DMS 273 (cell line): ENCODE measurements at regions not wholly inside any gene's neighbourhood (a gene's known extent, or its start where the extent isn't known, plus 50 kb on each side); places are given as distances from the start of the nearest gene placed in this dataset.
A peak's percentile ranks its signal among the peaks of the same experiment; 100 is the strongest.

Experiments used
- DNase-seq: peaks from one replicate; lab custom pipeline; 2025; ENCODE audit not compliant: unreplicated experiment; lab: John Stamatoyannopoulos, UW

GRCh38 chr6:56349194-56349593, 101.8 kb upstream of the COL21A1 start:
- DNase-seq: no peak

- DNase-seq: no peak
These were observed 101.2 kb upstream of the COL21A1 start for GRCh38 chr6:56348578-56348977.

GRCh38 chr6:56347526-56347925, 100.1 kb upstream of the COL21A1 start:
- DNase-seq: no peak

DNA sequence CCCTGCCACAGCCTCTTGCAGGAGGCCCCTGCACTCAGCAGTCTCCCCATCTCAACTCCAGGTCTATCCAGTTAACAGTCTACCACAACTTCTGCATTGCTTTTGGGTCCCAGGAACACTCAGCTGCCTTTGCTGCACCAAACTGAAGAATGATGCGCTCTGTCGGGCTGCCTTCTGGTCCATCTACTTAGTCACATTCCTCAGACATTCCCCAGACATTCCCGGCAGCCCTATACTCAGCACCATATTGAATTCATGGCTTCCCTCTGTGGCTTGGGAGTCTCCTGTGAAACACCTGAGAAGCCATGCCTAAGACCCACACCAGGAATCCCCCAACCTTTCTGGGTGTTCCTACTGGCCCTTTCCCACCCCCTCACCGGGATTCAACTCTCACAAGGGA, 99.6 kb upstream of the COL21A1 start:
- no peak for DNase-seq

- DNase-seq: no peak
These were observed 98.1 kb upstream of the COL21A1 start for GRCh38 chr6:56345376-56345995.

GRCh38 chr6:56343295-56343694, 95.9 kb upstream of the COL21A1 start:
- no peak for DNase-seq

- no peak for DNase-seq
These were observed 92.1 kb upstream of the COL21A1 start for GRCh38 chr6:56339524-56339923.

DNA sequence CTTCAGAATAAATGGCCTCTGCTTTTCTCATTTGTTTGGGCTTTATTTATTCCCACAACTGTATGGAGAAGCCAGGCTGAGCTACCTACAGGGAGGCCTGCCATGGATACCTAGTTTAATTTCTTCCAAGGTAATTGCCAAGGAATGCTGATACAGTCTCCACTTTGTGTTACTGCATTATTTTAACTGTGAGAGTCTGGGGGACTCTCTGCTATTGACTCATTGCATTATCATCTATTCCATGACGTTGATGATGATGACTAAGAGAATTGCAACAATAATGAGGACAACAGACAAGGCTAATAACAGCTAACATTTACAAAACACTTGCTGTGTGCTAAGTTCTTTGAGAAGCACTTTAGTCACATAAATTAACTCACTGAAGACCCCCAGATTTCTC, 88.3 kb upstream of the COL21A1 start:
- DNase-seq: no peak

DNA sequence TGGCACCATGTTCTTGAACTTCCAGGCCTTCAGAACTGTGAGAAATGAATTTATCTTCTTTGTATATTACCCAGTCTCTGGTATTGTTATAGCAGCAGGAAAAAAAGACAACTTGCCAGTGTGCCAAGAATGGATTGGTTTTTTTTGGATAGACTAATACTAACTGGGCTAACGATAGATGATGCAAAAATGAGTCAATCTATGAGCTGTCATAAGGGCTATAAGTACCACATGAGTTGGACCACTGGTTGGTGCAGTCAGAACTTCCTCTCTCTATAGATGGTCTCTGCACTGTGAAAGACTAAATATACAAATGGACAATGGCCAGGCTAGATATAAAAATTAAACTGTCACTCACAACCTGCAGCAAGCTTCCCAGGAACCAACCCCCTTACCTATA, 87.6 kb upstream of the COL21A1 start:
- DNase-seq: no peak

GRCh38 chr6:56329271-56330050, 82.1 kb upstream of the COL21A1 start:
- no peak for DNase-seq

DNA sequence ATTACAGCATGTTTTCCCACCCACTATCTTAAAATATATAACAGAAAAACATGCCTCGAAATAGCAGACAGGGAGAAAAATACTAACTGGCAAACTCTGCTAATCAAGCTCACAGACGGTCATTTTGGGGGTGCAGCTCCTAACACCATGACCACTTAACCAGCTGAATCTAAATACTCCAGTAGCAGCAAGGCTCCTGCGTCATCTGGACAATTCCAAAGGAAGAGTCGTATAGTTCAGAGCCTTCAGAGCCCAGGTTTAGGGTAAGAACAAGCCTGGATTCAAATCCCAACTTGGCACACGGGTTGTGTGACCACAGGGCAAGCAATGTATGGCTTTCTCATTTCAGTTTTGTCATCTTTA, 81.3 kb upstream of the COL21A1 start:
- DNase-seq: no peak

DNA sequence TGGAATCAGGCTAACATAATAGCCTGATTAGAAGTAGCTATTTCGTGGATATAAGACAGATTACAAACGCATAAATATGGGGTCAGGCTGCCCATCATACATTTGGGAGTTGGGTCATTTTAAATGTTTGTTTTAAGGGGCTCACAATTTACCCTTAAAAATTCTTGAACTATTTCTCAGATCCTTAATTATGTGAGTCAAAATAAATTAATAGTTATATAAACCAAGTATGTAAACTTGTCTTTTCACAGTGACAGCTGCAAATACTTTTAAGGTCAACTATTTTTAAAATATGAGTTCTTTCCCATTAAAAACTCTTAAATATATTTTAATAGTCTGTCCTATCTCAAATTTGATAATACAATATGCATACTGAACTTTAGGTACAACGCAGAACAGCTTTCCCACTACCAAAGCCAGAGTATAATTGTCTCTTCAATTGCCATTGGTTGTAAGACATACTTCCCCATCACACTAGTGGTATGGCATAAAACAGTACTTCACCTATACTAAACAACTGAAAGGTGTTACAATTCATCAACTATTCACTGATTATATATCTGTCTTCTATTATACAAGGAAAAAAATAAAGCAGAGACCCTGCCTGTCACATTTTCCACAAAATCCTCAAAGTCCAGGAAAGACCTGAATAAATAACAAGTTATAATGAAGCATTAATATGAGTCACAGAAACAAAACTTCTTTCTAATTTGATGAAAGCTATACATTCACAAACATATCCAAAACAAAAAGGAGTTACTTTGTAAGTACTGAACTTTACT, 80.8 kb upstream of the COL21A1 start:
- no peak for DNase-seq

GRCh38 chr6:56324396-56324795, 77.0 kb upstream of the COL21A1 start:
- no peak for DNase-seq

GRCh38 chr6:56318851-56319250, 71.5 kb upstream of the COL21A1 start:
- DNase-seq: no peak

GRCh38 chr6:56314683-56315523, 67.5 kb upstream of the COL21A1 start:
- DNase-seq: peak; percentile 61

DNA sequence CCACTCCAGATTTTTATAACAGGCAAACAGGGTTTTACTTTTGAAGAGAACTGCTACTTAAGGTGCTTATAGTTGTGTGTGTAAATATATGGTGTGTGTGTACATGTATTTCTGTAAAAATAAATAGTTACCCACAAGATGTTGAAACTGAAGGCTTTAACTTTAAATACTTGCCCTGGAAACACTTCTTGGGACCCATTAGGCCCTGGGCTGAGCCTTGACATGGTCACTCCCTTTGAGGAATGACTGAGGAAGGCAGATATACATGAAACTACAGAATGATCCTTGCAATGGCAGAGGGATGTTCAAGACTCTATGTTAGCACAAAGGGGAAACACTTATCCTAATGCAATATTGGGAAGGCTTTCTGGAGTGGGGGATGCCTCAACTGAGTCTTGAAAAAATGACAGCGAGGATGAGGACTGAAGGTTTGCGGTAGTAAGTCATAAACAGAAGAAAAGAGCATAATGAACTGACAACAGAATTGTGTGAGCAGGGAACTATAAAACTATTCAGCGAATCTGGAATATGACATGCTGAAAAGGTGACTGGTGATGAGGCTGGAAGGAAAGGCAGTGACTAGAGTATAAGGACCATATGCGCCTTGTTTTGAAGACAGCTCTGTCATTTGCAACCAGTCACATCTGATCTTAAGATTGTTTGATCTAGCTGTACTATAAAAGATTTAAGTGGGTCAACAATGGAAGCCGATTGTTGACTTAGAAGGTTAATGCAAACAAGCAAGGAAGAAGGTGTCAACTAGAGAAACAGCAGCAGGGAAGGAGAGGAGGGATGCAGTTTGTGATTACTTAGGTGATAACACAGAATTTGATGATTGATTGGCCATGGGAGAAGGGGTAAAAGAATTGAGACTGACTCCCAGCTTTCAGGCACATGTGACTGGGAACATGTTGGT, 64.4 kb upstream of the COL21A1 start:
- no peak for DNase-seq

DNA sequence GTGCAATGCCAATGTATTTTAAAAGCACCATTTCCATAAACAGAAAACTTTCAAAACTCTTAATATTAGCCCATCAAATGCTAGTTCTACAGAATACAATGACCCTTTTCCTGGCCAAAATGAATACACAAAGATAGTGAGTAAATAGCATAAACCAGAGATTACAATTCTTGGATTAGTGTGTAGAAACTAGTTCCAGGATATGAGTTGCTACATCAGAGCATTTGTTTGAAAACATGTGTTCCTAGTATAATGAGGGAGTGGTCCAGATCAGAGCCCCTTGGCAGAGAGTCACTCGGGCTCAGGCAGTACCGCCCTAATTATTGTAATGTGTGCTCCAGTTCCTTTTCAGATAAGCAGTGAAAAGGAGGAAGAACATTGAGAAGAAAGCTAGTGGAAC, 63.7 kb upstream of the COL21A1 start:
- no peak for DNase-seq

- no peak for DNase-seq
These were observed 62.9 kb upstream of the COL21A1 start for GRCh38 chr6:56310241-56310640.

GRCh38 chr6:56299916-56300315, 52.5 kb upstream of the COL21A1 start:
- DNase-seq: no peak
